Ishikawa (cell line): ENCODE measurements at regions not wholly inside any gene's neighbourhood (a gene's known extent, or its start where the extent isn't known, plus 50 kb on each side); places are given as distances from the start of the nearest gene placed in this dataset.

Experiments used
- CEBPB ChIP-seq: IDR thresholded peaks from 2 replicates; pipeline ENCODE4 v1.6.1; 2012
- CREB1 ChIP-seq: IDR thresholded peaks from 2 replicates; pipeline ENCODE4 v1.6.1; 2012; ENCODE audit warnings: low read depth
- EGR1 ChIP-seq: IDR thresholded peaks from 2 replicates; pipeline ENCODE4 v1.6.1; 2012
- EP300 ChIP-seq: IDR thresholded peaks from 2 replicates; pipeline ENCODE4 v1.6.1; 2012; ENCODE audit warnings: borderline replicate concordance
- FOXM1 ChIP-seq: IDR thresholded peaks from 2 replicates; pipeline ENCODE4 v1.6.1; 2012; ENCODE audit warnings: low read depth, borderline replicate concordance
- NFIC ChIP-seq: IDR thresholded peaks from 2 replicates; pipeline ENCODE4 v1.6.1; 2012
- RAD21 ChIP-seq: IDR thresholded peaks from 2 replicates; pipeline ENCODE4 v1.6.1; 2012; ENCODE audit warnings: low read depth
- REST ChIP-seq: IDR thresholded peaks from 2 replicates; pipeline ENCODE4 v1.6.1; 2012; ENCODE audit warnings: low read depth, mild to moderate bottlenecking
- TAF1 ChIP-seq: IDR thresholded peaks from 2 replicates; pipeline ENCODE4 v1.6.1; 2012; ENCODE audit warnings: low read depth, mild to moderate bottlenecking
- TCF12 ChIP-seq: IDR thresholded peaks from 2 replicates; pipeline ENCODE4 v1.6.1; 2012; ENCODE audit warnings: low read depth
- TEAD4 ChIP-seq: IDR thresholded peaks from 2 replicates; pipeline ENCODE4 v1.6.1; 2012
- USF1 ChIP-seq: IDR thresholded peaks from 2 replicates; pipeline ENCODE4 v1.6.1; 2012
- YY1 ChIP-seq: IDR thresholded peaks from 2 replicates; pipeline ENCODE4 v1.6.1; 2012; ENCODE audit warnings: low read depth
- ZBTB7A ChIP-seq: IDR thresholded peaks from 2 replicates; pipeline ENCODE4 v1.6.1; 2012; ENCODE audit warnings: low read depth
- TF ChIP-seq, protein P1 (sequence below): IDR thresholded peaks from 2 replicates; pipeline ENCODE4 v1.6.1; 2012

DNA sequence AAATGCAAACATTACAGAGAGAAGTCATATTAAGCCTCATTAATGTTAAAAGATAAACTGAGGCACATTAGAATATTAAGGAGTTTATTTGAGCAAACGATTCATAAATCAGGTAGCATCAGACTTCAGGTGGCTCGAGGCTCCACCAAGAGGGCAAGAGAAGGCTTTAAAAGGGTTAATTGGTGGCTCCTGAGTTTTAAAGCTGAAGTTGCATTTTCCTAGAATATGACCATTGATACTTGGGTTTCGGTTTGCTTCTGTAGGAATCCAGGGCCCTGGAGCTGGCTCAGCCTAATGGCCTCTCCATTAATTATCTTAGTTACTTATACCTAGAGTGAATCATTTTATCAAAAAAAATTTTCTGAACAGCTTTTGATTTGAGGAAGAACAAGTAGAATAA, 123.7 kb upstream of the NABP1 start:
- TF ChIP-seq CEBPB: no peak
- TF ChIP-seq ZBTB7A: no peak
- TF ChIP-seq, protein P1, sequence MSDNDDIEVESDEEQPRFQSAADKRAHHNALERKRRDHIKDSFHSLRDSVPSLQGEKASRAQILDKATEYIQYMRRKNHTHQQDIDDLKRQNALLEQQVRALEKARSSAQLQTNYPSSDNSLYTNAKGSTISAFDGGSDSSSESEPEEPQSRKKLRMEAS: no peak
- no peak for TF ChIP-seq RAD21
- no peak for TF ChIP-seq EGR1
- TF ChIP-seq EP300: no peak
- TF ChIP-seq TEAD4: no peak
- no peak for TF ChIP-seq REST
- TF ChIP-seq TCF12: no peak
- no peak for TF ChIP-seq TAF1
- TF ChIP-seq FOXM1: no peak
- no peak for TF ChIP-seq NFIC
- TF ChIP-seq YY1: no peak
- no peak for TF ChIP-seq USF1

- no peak for TF ChIP-seq REST
- no peak for TF ChIP-seq CEBPB
- peak; percentile 92 for TF ChIP-seq RAD21
- TF ChIP-seq ZBTB7A: no peak
- no peak for TF ChIP-seq NFIC
These were observed 122.7 kb upstream of the NABP1 start for GRCh38 chr2:191555092-191555742.

GRCh38 chr2:191556463-191556862, 121.5 kb upstream of the NABP1 start:
- TF ChIP-seq EGR1 (no peak), USF1 (no peak), EP300 (no peak), TEAD4 (no peak), NFIC (no peak), FOXM1 (no peak), YY1 (no peak), ZBTB7A (no peak), TAF1 (no peak)

- TF ChIP-seq REST (no peak), EP300 (no peak), RAD21 (no peak), TCF12 (no peak), EGR1 (no peak), USF1 (no peak), YY1 (no peak), CEBPB (no peak)
- TF ChIP-seq, protein P1: no peak
These were observed 120.1 kb upstream of the NABP1 start for GRCh38 chr2:191557841-191558240.

- no peak for TF ChIP-seq FOXM1
- no peak for TF ChIP-seq CEBPB
- no peak for TF ChIP-seq NFIC
- TF ChIP-seq TEAD4: no peak
- no peak for TF ChIP-seq REST
- TF ChIP-seq CREB1: no peak
- no peak for TF ChIP-seq TCF12
These were observed 118.4 kb upstream of the NABP1 start for GRCh38 chr2:191559569-191559968.
